Upper lobe of left lung (tissue), 4 donors: ENCODE measurements at regions not wholly inside any gene's neighbourhood (a gene's known extent, or its start where the extent isn't known, plus 50 kb on each side); places are given as distances from the start of the nearest gene placed in this dataset.
"Not testable (repeated sequence)": the region's sequence is repeated elsewhere in the genome, so short reads cannot be mapped to it uniquely, and the experiment has no call there.

ENCODE experiments used
- POLR2A ChIP-seq, 4 donors: fragments of 450-650 bp; IDR thresholded peaks; one replicate each; pipeline ENCODE4 v1.5.1; 2016 to 2017; ENCODE audit warnings: antibody characterized with exemption in 4 of 4, mild to moderate bottlenecking in 2 of 4
- POLR2AphosphoS5 ChIP-seq, 2 donors: sonication (generic); formaldehyde crosslinking; IDR thresholded peaks; one replicate each; pipeline ENCODE4 v1.5.1; 2017; ENCODE audit warnings: antibody characterized with exemption in 2 of 2
- TF ChIP-seq, protein P1 (sequence below), 6 experiments: fragments of 450-650 bp in 4 of 6; fragments of 200-600 bp in 2 of 6; sonication (generic) in 2 of 6; IDR thresholded peaks; one replicate each; pipeline ENCODE4 v1.5.1; 2016 to 2019; ENCODE audit warnings: antibody characterized with exemption in 6 of 6

DNA sequence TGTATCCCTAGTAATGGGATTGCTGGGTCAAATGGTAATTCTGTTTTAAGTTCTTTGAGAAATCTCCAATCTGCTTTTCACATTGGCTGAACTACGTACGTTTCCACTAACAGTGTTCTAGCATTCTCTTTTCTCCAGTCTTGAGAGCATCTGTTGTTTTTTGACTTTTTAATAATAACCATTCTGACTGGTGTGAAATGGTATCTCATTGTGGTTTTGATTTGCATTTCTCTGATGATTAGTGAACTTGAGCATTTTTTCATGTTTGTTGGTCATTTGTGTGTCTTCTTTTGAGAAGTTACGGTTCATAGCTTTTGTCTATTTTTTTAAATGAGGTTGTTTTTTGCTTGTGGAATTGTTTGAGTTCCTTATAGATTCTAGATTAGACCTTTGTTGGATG, 72.5 kb upstream of the BCL6 start:
- TF ChIP-seq, protein P1, sequence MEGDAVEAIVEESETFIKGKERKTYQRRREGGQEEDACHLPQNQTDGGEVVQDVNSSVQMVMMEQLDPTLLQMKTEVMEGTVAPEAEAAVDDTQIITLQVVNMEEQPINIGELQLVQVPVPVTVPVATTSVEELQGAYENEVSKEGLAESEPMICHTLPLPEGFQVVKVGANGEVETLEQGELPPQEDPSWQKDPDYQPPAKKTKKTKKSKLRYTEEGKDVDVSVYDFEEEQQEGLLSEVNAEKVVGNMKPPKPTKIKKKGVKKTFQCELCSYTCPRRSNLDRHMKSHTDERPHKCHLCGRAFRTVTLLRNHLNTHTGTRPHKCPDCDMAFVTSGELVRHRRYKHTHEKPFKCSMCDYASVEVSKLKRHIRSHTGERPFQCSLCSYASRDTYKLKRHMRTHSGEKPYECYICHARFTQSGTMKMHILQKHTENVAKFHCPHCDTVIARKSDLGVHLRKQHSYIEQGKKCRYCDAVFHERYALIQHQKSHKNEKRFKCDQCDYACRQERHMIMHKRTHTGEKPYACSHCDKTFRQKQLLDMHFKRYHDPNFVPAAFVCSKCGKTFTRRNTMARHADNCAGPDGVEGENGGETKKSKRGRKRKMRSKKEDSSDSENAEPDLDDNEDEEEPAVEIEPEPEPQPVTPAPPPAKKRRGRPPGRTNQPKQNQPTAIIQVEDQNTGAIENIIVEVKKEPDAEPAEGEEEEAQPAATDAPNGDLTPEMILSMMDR (IDR thresholded peaks at IDR 0.05), result not testable (repeated sequence)
- TF ChIP-seq POLR2A, POLR2AphosphoS5 (IDR thresholded peaks at IDR 0.05): not testable (repeated sequence)
